ENCODE measurements at regions not wholly inside any gene's neighbourhood (a gene's known extent, or its start where the extent isn't known, plus 50 kb on each side); places are given as distances from the start of the nearest gene placed in this dataset.

GRCh38 chr6:122050242-122050755 is 349.2 kb upstream of the HSF2 start:
- TF ChIP-seq POLR2AphosphoS5 (IDR thresholded peaks at IDR 0.05; ENCODE audit: low read depth, low read length) (no peak), POLR2A (IDR thresholded peaks at IDR 0.05; ENCODE audit: low read depth, low read length) (no peak), SPI1 (IDR thresholded peaks at IDR 0.05; ENCODE audit: low read depth, low read length) (no peak)
